ENCODE measurements at regions not wholly inside any gene's neighbourhood (a gene's known extent, or its start where the extent isn't known, plus 50 kb on each side); places are given as distances from the start of the nearest gene placed in this dataset.

DNA sequence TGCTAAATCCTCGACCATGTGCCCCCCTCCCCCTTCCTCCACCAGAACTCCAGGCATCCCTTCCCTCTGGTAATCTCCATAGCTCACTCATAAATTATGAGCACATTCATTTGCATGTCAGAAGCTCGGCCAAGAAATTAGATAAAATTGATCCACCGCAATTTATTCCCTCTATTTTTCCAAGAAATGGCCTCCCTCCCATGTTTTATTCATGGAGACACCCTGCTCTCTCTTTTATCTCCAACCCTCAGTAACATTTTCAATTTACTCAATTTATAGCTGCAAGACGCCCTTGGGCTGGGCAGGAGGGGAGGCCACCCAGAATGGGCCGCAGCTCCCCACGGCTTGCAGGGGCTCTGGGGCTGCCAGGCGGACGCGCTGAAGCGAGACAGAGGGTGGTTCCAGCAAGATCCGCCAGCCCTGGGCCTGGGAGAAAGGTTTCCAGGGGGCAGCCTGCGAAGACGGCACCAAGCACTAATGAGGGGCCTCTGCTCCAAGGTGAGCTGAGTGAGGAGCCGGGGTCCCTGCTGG is 54.7 kb upstream of the ZNF423 start:
- no peak for DNase-seq

GRCh38 chr16:49911430-49911829 is 55.5 kb upstream of the ZNF423 start:
- DNase-seq: no peak

GRCh38 chr16:49912721-49913120 is 56.8 kb upstream of the ZNF423 start:
- no peak for DNase-seq

DNA sequence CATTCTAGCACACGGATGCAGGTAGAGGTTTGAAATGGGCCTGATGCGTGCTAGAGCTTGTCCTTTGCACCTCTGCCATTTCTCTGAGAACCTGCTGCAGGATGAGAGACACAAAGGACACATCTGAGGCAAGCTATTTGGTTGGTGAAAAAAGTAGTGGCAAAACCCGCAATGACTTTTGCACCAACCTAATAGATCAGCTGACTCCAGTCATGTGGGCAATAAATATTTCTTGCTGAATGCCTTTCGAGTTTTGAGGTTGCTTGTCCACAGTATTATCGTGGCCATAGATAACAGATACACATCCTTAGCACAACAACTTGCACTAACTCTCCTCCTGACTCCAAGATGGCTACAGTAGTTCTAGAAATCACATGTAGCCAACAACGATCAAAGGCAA is 57.8 kb upstream of the ZNF423 start:
- no peak for DNase-seq

DNA sequence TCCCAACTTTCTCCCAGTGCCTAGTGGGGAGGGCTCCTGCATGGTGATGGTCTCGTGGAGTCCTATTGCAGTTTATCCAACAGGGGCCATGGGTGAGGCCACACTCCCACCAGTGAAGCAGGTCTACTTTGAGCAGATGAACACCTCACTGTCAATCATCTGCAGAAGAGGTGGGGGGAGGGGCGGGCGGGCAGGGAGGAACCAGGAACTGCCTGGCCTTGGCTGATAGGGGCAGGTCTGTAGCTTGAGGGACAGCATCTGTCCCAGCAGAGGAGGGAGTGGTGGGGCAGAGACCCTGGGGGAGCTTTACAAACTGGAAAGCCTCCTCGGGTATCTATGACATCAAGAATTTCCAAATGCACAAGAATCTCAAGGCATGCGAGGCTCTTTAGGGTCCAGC is 58.7 kb upstream of the ZNF423 start:
- no peak for DNase-seq

- no peak for DNase-seq
Measured at GRCh38 chr16:49918257-49918656, 62.3 kb upstream of the ZNF423 start.

DNA sequence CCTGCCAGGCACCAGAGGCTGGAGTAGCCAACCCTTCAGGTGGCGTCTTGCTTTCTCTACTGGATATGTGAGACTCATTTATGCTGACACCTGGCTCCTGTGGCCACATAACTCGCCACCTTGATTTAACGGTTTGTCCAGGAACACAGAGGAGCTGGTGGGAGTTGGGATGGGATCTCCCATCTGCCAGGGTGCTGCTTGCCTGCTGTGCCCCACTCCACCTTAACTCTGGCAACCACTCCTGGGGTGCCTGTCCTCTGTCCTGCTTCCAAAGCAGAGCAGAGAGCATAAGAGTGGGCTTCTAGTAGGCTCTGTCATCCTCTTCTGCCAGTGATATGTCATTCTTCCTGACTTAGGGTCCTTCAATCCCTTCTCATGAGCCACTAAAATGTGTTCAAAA is 63.4 kb upstream of the ZNF423 start:
- DNase-seq: no peak

GRCh38 chr16:49920397-49920796 is 64.5 kb upstream of the ZNF423 start:
- no peak for DNase-seq

- no peak for DNase-seq
Measured at GRCh38 chr16:49921106-49921505, 65.2 kb upstream of the ZNF423 start.

DNA sequence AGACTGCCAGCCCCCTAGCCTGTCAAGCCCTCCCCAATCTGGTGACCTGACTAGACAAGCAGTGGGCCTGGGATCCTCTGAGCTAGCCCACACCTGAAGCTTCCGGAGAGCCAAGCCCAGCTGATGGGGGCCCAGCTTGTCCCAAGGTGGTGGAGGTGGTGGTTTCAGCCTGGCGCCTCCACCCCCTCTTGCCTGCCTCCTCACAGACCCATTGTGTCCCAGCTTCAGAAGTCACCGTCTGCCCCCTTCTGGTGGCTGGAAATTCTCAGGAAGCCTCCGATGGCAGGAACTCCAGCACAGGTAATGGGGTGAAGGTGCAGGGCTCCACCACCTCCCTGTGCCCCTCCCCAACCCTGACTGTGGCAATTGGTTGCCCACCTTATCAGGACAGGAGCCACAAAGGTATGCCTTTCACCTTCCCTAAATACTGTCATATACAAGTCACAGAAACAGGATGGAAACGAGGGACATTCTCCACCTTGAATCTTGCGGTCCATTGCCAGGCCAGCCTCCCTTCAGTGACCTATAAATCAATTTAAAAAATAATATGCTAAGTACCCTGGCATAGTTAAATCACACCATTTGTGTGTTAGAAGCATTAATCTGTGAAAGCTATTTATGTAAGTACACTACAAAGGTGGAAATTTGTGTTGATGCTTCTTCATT is 66.0 kb upstream of the ZNF423 start:
- DNase-seq: no peak

GRCh38 chr16:49923411-49923810 is 67.5 kb upstream of the ZNF423 start:
- no peak for DNase-seq

GRCh38 chr16:49924078-49924477 is 68.2 kb upstream of the ZNF423 start:
- peak; percentile 9 for DNase-seq

DNA sequence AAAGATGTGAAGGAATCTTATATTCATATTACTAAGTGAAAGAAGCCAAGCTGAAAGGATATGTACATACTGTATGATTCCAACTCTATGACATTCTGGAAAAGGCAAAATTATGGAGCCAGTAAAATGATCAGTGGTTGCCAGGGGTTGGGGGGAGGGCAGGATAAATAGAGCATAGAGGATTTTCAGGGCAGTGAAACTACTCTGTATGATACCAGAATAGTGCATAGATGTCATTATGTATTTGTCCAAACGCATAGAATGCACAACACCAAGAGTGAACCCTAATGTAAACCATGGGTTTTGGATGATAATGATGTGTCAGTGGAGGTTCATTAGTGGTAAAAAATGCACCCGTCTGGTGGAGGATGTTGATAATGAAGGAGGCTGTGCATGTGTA is 71.0 kb upstream of the ZNF423 start:
- DNase-seq: no peak

DNA sequence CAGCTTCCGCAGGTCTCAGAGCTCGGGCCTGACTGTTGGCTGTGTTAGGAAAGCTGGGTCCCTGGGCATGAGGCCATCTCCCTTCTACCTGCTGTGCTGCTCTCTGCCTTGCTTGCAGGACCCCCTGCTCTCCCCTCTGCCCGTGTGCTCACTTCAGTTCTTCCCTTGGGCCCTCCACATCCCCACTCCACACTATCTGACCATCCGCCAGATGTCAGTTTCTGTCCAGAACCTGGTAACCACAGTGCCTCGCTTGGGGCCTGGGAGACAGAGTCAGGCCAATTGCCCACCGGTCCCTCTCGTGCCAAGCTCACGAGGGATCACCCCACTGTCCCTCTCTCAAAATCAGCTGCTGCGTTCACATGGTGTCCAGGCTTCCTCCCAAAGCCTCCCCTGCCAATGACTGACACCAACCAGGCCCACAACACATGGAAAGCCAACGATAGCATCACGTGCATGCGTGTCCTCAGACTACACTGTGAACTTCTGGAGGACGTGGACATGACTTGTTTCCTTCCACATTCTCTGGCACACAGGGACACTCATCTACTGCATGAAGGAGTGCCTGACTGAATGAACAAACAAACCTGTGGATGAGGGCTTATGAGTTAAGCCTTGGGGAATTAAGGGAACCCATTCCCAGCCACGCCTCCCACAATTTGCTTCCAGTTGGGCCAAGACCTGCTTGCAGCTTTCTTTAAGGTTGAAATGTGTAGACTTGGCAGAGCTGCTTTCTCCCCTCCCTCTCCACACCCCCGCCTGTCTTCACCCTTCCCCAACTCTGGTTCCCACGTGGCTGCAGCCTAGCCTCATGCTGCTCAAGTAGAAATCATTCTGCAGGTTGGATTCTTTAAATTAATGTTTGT is 72.5 kb upstream of the ZNF423 start:
- no peak for DNase-seq

GRCh38 chr16:49929626-49930025 is 73.7 kb upstream of the ZNF423 start:
- no peak for DNase-seq

GRCh38 chr16:49930841-49931240 is 74.9 kb upstream of the ZNF423 start:
- no peak for DNase-seq

DNA sequence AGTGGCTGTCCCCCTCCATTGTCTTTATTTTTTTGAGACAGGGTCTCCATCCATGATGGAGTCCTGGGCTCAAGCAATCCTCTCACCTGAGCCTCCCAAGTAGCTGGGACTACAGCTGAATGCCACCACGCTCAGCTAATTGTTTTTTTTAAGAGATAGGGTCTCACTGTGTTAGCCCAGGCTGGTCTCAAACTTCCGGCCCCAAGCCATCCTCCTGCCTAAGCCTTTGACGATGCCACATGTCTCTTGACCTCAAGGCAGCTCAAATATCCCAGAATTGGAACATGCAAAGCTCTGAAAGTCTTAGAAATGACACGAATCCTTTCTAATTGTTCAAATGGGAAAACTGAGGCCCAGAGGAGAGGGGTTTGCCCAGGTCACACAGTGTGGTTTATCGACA is 75.4 kb upstream of the ZNF423 start:
- no peak for DNase-seq

DNA sequence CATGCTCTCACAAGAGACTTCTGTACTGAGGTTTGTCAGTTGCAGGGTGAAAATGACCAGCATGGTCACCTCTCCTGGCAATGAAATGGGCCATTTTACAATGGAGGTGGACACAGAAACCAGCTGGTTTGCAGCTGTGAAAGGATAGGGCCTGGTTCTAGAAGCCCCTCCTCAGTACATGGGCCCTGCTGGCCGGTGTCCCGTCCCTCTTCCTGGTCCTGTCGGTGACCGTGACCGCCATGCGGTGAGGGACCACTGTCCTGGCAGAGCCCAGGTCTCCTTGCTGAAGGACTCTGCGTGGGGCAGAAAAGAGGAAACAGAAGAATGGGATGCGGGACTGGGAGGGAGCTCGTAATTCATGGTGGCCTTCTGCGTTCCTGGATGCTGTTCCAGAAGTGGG is 76.0 kb upstream of the ZNF423 start:
- DNase-seq: no peak

- DNase-seq: no peak
Measured at GRCh38 chr16:49932434-49932833, 76.5 kb upstream of the ZNF423 start.

- DNase-seq: no peak
Measured at GRCh38 chr16:49932946-49933345, 77.0 kb upstream of the ZNF423 start.

GRCh38 chr16:49936791-49937190 is 80.9 kb upstream of the ZNF423 start:
- DNase-seq: no peak

- no peak for DNase-seq
Measured at GRCh38 chr16:49937886-49938285, 82.0 kb upstream of the ZNF423 start.

GRCh38 chr16:49939495-49939894 is 83.6 kb upstream of the ZNF423 start:
- no peak for DNase-seq

GRCh38 chr16:49940464-49941224 is 84.4 kb upstream of the CNEP1R1 start:
- DNase-seq: no peak
